ENCODE measurements at regions not wholly inside any gene's neighbourhood (a gene's known extent, or its start where the extent isn't known, plus 50 kb on each side); places are given as distances from the start of the nearest gene placed in this dataset.
"Not testable (repeated sequence)": the region's sequence is repeated elsewhere in the genome, so short reads cannot be mapped to it uniquely, and the experiment has no call there.

DNA sequence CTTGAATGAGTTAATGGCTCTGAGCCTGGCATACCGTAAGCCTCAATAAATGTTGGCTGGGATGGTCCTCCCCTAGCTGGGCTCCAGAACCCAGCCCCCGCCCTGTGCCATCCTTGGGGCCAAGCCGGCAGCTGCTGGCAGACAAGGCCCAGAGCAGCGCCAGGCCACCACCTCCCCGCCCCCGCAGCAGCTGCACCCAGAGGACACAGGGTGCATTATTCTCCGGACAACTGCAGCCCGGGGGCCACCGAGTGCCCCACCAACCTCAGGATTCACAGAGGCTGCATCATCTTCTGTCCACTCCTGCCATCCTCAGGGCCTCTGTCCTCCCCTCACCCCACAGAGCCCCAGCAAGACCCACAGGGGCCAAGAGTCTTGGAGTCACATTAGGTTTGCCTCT lies 92.7 kb downstream of the NCOR2 start:
- ATAC-seq, result no peak

DNA sequence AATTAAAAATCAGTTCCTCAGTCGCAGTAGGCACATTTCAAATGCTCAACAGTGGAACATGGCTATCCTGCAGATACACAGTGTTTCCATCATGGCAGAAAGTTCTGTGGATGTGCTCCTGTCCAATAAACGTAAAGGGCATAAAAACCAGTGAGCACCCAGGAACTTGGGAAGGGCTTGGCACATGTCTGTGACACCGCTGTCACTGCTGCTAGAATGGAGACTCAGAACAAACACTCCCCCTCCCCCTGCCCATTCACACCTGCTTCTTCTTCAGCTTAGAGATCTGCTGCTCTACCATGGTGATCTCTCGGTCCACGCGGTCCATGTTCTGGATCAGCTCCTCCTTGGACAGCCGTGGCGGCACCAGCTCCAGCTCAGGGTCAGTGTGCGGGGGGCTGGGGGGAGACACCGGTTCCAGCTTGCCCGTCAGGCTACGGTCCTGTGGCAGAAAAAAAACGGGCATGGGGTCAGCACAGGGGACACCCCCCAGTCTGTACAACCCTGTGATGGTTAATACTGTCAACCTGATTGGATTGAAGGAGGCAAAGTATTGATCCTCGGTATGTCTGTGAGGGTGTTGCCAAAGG lies 94.6 kb downstream of the NCOR2 start:
- no peak for ATAC-seq

DNA sequence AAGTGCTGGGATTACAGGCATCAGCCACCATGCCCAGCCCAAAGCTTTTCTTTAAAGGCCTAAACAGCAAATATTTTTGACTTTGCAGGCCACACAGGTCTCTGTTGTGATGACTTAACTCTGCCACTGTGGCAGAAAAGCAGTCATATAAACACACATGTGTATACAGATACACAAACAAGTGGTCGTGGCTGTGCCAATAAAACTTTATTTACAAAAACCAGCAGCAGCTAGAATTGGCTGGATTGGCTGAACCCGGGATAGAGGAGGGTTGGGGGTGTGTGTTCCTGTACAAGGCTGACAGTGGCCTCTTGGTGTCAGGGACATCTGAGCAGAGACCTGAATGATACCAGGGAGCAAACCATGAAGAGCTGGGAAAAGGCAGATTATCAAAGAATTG lies 95.6 kb downstream of the NCOR2 start:
- ATAC-seq, result no peak

DNA sequence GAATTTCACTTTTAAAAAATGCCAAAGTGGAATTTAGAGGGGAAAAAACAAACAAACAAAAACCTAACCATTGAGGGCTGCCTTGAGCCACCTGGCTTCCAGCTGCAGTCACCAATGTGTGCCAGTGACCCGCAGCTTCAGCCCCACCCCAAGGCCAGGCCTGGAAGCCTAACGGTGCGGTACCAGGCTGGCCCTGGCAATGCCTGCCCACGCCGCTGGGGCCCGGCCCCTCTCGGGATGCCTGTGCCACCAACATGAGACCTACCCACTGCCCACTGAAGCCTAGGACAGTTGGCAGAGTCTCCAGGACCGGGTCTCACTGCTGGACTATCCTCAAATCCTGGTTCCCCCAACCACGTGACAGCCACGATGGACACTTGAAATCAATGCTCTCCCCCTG lies 96.6 kb downstream of the NCOR2 start:
- no peak for ATAC-seq

DNA sequence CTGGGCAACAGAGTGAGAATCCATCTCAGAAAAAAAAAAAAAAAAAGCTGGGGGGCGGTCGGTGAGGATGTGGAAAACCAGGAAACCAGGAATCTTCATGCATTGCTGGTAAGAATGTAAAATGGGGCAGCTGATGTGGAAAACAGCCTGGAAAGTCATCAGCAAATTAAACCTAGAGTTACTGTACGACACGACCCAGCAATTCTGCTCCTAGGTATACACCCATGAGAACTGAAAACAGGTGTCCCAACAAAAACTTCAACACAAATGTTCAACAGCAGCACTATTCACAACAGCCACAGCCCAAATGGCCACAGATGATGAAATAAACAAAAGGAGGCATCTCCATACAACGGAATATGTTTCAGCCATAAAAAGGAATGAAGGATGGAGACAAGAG lies 97.3 kb downstream of the NCOR2 start:
- no peak for ATAC-seq

DNA sequence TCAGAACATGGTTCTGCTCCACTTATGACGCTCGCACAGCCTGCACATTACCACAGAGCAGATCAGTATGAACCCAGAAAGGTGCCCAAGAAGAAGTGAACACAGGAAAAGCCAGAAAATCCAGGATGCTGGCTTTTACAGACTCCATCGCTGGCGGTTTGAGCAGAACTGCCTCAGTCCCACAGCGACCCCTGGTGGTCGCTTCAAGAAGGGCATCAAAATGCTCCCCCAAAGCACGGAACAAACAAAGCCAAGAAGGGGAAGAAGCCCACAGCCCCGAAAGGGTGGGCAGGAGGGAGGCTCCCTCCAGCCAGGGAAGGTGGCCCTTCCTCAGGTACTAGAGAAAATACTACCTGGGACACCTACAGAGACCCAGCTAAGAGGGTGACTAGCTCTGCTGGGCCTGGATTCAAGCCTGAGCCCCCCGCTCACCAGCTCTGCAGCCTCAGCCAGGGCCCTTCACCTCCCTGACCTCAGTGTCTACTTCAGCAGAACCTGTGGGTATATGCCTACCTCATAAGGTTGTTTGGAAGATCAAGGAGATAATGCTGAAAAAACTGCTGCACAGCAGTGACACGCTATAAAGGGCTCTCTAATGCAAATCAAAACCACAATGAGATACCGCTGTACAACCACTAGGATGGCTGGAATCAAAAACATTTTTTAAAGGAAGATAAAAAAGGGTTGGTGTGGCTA lies 98.1 kb downstream of the NCOR2 start:
- ATAC-seq, result no peak

DNA sequence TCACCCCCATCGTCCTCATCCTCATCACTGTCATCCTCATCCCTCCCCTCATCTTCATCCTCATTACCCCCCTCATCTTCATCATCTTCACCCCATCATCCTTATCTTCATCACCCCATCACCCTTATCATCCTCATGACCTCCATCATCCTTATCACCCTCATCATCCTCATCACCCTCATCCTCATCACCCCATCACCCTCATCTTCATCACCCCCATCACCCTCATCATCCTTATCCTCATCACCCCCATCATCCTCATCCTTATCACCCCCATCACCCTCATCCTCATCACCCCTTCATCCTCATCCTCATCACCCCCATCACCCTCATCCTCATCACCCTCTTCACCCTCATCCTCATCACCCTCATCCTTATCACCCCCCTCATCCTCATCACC lies 99.9 kb downstream of the NCOR2 start:
- ATAC-seq, result not testable (repeated sequence)

DNA sequence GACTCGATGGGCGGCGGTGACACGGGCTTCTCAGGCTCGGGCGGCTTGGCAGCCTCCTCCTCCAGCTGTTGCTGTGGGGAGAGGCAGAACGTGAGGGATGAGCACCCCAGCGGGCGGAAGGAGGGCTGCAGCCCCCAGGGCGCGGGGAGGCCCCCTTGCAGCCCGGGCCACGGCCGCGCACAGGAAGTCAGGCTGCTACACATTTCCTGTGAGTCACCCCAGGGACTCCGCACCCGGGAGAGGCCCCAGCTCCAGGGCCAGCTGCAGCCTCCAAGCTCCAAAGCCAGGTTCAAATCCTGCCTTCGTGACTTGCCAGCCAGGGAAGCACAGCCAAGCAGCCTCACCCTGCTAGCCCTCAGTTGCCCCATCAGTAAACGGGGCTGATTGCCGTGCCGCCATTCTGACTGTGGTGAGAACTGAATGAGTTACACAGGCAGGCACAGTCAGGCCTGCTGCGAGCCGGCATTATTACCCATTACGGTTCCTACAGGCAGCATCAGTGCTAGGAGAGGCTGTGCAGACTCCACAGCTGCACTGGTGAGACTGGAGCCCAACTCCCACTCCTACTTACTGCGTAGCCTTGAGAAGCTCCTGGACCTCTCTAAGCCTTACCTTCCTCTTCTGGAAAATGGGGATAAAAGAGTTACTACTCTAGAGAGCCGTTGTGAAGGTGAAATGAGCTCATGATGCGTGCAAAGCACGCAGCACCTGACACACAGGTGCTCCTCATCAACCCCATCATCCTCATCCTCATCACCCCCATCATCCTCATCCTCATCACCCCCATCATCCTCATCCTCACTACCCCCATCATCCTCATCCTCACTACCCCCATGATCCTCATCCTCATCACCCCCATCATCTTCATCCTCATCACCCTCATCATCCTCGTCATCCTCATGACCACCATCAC lies 100.9 kb downstream of the NCOR2 start:
- peak; percentile 71 for ATAC-seq

DNA sequence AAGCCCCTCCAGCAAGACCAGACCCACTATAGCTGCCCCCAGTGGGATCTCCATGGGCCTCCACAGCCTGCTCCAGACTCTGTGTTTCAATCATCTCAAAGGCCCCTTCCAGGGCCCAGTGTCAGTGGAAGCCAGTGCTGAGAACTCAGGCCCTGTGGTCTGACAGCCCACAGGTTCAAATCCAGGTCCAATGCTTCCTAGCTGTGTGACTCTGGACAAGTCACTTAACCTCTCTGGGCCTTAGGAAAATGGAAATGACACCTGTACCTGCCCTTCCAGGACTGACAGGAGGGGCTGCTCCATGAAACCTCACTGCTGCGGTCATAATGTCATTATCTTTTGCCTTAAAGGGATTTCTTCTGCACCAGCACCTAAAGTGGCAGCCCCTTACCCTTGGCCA lies 101.9 kb downstream of the NCOR2 start:
- no peak for ATAC-seq

DNA sequence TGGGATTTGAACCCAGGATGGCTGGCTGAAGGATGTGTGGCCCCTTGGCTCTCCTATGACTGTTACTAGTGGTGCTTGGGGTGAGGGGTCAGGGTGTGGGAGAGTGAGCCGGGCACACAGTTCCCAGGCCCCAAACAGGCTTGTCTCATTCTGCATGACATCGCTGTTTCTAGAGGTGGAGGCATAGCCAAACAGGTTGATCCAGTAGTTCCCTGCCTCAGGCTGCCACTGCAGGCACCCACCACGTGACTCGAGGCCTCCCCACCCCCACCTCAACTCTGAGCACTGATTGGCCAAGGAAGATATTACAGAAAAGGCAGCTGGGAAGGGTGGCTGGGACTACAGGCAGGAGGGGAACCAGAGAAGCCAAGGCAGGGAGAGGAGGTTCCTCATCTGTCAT lies 102.6 kb downstream of the NCOR2 start:
- peak; percentile 52 for ATAC-seq

DNA sequence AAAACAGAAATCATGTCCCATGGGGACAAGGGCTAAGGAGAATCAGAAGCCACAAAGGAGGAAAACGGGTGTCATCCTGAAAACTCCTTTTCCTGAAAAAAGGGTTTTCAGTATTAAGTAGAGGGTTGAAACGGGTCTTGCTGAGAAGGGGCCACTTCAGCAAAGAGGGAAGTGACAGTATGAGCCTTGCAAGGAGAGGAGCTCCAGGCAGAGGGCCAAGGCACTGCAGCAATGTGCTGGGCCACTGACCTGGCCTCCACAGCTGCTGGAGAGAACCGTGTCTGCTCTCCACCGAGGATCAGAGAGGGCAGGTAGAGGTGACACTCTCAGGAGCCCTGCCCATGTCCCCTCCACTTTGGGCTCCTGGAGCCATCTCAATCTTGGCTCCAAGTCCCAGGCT lies 103.3 kb downstream of the NCOR2 start:
- ATAC-seq, result no peak

DNA sequence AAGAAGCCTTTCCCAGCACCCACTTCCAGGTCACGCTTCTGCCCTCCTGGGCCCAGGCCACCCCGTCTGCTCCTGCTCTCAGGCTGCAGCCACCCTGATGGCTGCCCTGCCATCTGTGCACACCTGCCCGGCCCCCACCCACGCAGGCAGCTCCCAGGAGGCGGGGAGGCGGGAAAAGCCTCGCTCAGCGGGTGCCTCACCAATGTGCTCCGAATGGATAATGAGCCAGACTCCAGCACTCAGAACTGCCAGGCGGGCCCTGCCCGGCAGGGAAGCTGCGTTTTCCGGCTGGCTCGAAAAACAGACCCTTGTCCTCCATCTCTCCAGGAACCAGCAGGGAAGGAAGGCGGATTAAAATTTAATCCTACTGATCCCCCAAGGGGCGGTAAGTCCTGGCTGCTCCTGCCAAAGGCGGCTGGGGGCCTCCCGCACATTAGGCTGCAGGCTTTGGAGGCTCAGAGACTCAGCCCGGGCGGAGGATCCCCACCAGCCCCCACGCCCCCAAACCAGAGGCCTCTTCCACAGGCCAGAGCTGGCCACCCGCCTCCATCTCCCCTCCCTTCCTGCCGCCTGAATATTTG lies 104.0 kb downstream of the NCOR2 start:
- no peak for ATAC-seq

DNA sequence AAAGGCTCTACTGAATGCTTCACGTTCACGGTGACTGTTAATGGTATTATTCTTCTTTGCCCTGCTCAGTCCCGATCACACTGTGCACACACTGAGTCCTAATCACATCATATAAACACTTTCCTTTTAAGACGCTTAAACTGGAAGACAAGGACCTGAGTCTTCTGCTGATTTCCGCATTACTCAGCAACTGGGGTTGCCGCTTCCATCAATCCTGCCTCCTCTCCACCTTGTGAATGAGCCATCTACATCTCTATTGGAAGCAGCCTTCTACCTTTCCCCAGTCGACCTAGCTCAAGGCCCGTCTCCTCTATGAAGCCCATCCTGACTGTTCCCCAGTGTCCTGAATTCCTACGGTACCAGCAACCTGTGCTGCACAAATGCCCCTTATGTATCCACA lies 104.7 kb downstream of the NCOR2 start:
- no peak for ATAC-seq

DNA sequence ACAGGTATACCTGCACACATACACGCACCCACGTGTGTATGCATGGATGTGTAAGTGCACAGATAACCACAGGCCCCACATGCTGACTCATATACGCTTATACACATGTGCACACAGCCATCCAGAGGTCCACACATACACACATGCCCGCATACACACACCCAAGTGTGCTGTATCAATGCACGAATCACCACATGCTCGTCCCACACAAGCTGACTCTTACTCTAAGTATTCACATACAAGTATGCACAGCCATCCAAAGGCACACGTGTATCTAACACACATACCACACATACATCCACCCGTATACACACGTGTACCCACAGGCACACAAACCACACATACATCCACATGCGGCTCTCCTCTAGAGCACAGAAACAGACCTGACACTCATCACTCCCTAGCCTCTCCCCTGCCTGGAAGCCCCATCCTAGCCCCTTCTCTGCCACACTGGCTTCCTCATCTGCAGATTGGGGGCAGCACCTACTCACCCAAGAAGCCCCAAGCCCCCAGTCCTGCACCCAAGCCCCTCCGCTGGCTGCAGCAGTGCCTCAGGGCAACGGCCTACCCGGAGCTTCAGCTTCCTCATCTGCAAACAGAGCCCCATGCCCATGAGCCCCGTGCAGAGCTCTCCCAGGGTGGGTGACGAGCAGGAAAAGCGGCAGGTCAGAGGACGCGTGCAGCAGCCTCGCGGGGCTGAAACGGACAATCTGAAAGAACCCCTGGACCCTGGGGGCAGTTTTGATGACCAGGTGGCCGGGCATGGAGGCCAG lies 105.4 kb downstream of the NCOR2 start:
- ATAC-seq, result no peak

DNA sequence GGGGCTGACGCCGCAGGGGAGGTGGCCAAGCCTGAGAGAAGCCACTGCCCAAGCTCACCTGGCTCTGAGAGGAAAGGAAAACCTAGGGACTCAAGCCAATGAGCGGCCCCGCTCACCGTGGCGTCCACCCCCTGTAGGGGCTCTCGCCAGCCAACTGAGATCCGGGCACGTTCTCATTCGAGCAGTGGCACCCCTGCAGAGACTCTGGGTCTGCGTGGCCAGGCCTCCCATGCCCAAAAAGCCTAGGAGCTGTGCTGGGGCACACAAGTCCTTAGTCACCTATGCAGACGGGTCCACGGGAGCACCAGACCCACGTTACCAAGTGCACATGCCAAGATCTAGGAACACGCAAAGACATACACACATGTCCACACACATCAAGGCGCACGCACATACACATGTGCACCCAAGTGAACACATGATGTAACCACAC lies 106.2 kb downstream of the NCOR2 start:
- ATAC-seq, result no peak

DNA sequence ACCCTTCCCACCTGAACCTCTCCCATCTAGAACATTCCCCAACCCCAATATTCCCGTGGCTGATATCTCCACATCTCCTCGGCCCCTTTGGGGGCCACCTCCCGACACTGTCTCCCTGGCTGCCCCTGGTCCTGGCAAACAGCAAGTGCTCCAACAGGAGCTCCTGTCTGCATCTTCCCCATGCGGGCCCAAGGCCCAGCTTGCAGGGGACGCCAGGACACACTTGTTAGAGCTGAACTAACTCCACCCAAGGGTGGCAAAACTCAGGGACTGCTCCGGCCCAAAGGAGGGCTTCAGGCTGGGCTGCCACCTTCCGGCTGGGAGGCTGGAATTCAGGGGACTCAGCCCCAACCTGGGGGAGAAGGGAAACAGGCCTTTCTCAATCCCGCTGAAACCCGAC lies 106.6 kb downstream of the NCOR2 start:
- no peak for ATAC-seq

DNA sequence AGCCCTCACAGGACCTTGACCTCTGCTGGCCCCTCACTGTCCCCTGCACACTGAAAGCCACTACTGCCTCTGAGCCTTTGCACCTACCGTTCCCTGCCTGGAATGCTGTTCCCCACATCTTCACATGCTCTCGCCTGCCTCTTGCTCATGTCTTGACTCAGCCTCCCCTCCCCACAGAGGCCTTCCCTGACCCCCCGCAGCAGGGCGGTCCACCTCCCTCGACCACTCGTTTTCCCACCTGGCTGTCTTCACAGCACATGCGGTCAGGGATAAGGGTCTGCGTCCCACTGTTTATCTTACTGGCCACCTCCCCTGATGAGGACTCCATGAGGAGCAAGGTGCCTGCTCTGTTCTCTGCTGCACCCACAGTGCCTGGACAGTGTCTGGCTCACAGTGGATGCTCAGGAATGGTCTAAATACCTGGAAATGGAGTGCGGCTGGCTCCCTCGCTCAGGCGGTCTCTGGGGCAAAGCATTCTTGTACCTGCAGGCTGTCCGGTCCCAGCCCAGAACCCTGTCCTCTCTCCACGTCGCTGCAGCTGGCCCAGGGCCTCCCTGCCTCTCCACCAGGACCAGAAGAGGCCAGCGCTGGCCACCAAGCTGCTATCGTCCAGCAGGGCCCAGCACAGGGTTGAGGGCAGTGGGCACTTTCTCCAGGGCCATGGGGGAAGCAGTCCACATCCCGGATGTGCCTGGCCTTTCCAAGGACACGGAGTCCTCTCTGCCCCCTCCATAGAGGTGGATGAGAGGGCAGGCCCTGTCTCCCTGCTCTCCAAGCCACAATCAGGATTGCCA lies 107.4 kb downstream of the NCOR2 start:
- no peak for ATAC-seq

DNA sequence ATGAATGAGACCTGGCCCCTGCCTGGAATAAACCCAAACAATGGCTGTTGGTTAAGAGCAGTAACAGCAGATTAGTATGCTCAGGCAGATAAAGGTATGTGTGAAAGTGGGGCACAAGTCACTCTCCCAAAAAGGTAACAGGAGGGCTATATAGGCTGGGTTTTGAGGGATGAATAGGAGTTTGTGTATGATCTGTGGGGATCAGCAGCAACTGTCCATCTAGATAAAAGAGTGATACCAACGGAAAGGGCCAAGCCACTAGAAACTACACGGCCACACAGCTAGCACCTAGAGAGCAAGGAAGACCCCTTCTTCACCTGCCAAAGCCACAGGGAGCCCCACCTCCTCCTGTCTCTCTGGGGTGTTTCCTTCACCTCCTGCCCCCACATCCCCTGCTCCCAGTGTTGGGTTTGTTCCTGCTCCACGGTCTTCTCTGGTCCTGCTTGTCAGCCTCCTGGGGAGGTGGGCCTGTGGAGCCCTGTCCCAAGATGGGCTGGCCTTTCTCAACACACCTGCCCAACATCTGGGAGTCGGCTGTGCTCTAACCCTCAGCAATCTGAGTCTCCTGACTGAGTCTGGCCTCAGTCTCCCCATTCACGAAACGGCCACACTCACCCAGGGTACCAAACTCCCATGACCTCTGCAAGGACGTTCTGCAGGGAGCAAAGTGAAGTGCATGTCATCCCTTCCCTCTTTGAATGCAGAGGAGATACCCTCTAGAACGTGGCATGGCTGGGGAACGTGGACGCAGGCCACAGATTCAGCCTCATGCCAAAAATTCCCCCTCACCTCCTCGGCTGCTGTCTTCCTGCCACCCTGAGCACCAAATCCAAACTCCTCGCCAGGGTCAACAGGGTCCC lies 108.2 kb downstream of the NCOR2 start:
- ATAC-seq, result no peak

DNA sequence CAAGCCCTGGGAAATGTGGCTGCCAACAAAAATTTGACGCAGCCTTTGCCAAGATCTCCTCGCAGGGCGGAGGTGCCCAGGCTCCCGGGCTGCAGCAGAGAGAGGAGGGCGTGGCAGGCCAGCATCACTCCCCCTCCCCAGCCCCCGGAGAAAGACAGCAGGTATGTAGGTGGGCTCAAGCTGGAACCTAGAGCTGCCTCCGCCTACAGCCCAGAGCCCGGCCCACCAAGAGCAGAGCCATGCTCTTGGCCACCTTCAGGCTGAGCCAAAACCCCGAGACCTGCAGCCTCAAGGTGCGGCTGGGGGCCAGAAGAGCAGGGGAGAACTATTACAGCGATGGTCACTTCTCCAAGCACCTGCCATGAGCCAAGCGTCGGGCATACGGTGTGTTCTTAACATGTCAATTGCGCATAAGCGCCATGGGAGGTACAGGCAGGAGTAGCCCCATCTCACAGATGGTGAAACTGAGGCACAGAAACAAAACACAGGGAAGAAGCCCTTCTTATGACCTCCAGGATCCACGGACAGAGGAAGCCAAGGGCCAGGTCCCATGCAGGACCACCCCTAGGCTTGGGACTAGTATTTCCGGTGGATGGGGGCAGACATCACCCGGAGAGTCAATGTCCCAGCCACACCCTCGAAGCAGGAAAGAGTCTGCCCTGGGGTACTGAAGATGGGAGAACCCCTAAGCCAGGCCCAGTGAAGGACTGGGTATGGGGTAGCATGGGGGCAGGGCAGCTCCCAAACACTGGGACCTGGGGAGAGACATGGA lies 109.0 kb downstream of the NCOR2 start:
- no peak for ATAC-seq

All from esophagus mucosa (tissue), 1 donor.